ENCODE measurements at regions not wholly inside any gene's neighbourhood (a gene's known extent, or its start where the extent isn't known, plus 50 kb on each side); places are given as distances from the start of the nearest gene placed in this dataset.

DNA sequence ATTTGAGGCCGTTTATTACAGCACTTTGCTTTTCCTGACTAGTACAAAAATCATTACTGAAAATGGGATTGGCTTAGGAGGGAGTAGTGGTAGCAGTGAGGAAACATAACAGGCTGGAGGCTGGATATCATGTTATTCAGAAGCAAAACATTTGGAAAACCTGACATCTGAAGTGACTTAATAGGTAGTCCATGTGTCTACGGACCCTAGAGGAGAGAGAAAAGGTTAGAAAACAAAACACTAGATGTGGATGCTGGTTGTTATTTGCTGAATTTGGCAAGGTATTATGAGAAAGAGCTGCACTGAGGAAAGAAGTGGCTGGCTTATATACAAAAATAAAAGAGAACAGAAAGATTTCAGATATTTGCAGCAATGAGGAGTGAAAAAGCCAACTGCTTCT lies 139.9 kb downstream of the MEX3B start:
- TF ChIP-seq, protein P1, sequence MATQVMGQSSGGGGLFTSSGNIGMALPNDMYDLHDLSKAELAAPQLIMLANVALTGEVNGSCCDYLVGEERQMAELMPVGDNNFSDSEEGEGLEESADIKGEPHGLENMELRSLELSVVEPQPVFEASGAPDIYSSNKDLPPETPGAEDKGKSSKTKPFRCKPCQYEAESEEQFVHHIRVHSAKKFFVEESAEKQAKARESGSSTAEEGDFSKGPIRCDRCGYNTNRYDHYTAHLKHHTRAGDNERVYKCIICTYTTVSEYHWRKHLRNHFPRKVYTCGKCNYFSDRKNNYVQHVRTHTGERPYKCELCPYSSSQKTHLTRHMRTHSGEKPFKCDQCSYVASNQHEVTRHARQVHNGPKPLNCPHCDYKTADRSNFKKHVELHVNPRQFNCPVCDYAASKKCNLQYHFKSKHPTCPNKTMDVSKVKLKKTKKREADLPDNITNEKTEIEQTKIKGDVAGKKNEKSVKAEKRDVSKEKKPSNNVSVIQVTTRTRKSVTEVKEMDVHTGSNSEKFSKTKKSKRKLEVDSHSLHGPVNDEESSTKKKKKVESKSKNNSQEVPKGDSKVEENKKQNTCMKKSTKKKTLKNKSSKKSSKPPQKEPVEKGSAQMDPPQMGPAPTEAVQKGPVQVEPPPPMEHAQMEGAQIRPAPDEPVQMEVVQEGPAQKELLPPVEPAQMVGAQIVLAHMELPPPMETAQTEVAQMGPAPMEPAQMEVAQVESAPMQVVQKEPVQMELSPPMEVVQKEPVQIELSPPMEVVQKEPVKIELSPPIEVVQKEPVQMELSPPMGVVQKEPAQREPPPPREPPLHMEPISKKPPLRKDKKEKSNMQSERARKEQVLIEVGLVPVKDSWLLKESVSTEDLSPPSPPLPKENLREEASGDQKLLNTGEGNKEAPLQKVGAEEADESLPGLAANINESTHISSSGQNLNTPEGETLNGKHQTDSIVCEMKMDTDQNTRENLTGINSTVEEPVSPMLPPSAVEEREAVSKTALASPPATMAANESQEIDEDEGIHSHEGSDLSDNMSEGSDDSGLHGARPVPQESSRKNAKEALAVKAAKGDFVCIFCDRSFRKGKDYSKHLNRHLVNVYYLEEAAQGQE (IDR thresholded peaks at IDR 0.05; ENCODE audit: unreplicated experiment) = no peak
- TF ChIP-seq EZH2 (IDR thresholded peaks at IDR 0.05; ENCODE audit: low read depth, unreplicated experiment) (no peak), EZH2phosphoT487 (IDR thresholded peaks at IDR 0.05; ENCODE audit: unreplicated experiment) (no peak), POLR2AphosphoS5 (IDR thresholded peaks at IDR 0.05; ENCODE audit: low read depth) (no peak), ZNF331 (CRISPR knock-in tag; IDR thresholded peaks at IDR 0.05; ENCODE audit: low read depth) (no peak), NANOG (IDR thresholded peaks at IDR 0.05; ENCODE audit: borderline replicate concordance) (no peak), CREB1 (CRISPR knock-in tag; IDR thresholded peaks at IDR 0.05; ENCODE audit: low read depth) (no peak), ZNF114 (CRISPR knock-in tag; IDR thresholded peaks at IDR 0.05) (no peak), STAT1 (IDR thresholded peaks at IDR 0.05; ENCODE audit: unreplicated experiment) (no peak), CTCF (conservative IDR thresholded peaks at IDR 0.05; ENCODE audit: low read depth in 2 of 2) (no peak), JUNB (IDR thresholded peaks at IDR 0.05; ENCODE audit: unreplicated experiment) (no peak)
- TF ChIP-seq, protein P2, sequence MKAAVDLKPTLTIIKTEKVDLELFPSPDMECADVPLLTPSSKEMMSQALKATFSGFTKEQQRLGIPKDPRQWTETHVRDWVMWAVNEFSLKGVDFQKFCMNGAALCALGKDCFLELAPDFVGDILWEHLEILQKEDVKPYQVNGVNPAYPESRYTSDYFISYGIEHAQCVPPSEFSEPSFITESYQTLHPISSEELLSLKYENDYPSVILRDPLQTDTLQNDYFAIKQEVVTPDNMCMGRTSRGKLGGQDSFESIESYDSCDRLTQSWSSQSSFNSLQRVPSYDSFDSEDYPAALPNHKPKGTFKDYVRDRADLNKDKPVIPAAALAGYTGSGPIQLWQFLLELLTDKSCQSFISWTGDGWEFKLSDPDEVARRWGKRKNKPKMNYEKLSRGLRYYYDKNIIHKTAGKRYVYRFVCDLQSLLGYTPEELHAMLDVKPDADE (IDR thresholded peaks at IDR 0.05) = no peak
- TF ChIP-seq, protein P3, sequence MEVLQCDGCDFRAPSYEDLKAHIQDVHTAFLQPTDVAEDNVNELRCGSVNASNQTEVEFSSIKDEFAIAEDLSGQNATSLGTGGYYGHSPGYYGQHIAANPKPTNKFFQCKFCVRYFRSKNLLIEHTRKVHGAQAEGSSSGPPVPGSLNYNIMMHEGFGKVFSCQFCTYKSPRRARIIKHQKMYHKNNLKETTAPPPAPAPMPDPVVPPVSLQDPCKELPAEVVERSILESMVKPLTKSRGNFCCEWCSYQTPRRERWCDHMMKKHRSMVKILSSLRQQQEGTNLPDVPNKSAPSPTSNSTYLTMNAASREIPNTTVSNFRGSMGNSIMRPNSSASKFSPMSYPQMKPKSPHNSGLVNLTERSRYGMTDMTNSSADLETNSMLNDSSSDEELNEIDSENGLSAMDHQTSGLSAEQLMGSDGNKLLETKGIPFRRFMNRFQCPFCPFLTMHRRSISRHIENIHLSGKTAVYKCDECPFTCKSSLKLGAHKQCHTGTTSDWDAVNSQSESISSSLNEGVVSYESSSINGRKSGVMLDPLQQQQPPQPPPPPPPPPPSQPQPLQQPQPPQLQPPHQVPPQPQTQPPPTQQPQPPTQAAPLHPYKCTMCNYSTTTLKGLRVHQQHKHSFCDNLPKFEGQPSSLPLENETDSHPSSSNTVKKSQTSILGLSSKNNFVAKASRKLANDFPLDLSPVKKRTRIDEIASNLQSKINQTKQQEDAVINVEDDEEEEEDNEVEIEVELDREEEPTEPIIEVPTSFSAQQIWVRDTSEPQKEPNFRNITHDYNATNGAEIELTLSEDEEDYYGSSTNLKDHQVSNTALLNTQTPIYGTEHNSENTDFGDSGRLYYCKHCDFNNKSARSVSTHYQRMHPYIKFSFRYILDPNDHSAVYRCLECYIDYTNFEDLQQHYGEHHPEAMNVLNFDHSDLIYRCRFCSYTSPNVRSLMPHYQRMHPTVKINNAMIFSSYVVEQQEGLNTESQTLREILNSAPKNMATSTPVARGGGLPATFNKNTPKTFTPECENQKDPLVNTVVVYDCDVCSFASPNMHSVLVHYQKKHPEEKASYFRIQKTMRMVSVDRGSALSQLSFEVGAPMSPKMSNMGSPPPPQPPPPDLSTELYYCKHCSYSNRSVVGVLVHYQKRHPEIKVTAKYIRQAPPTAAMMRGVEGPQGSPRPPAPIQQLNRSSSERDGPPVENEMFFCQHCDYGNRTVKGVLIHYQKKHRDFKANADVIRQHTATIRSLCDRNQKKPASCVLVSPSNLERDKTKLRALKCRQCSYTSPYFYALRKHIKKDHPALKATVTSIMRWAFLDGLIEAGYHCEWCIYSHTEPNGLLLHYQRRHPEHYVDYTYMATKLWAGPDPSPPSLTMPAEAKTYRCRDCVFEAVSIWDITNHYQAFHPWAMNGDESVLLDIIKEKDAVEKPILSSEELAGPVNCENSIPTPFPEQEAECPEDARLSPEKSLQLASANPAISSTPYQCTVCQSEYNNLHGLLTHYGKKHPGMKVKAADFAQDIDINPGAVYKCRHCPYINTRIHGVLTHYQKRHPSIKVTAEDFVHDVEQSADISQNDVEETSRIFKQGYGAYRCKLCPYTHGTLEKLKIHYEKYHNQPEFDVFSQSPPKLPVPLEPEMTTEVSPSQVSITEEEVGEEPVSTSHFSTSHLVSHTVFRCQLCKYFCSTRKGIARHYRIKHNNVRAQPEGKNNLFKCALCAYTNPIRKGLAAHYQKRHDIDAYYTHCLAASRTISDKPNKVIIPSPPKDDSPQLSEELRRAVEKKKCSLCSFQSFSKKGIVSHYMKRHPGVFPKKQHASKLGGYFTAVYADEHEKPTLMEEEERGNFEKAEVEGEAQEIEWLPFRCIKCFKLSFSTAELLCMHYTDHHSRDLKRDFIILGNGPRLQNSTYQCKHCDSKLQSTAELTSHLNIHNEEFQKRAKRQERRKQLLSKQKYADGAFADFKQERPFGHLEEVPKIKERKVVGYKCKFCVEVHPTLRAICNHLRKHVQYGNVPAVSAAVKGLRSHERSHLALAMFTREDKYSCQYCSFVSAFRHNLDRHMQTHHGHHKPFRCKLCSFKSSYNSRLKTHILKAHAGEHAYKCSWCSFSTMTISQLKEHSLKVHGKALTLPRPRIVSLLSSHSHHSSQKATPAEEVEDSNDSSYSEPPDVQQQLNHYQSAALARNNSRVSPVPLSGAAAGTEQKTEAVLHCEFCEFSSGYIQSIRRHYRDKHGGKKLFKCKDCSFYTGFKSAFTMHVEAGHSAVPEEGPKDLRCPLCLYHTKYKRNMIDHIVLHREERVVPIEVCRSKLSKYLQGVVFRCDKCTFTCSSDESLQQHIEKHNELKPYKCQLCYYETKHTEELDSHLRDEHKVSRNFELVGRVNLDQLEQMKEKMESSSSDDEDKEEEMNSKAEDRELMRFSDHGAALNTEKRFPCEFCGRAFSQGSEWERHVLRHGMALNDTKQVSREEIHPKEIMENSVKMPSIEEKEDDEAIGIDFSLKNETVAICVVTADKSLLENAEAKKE (CRISPR knock-in tag; IDR thresholded peaks at IDR 0.05) = no peak
- Histone ChIP-seq H3K27me3 (ENCODE audit: insufficient read depth) (no peaks in the 10 kb centered on the region), H3K79me2 (replicated peaks; ENCODE audit: insufficient read depth) (no peaks in the 10 kb centered on the region), H3K4me3 (no peak overlapping the region), H3K9me2 (ENCODE audit: insufficient read depth) (no peaks in the 10 kb centered on the region; the same call in 1 of the 2 replicates), H3K27ac (ENCODE audit: low read depth) (no peak overlapping the region), H3F3A (replicated peaks; ENCODE audit: low read depth) (no peaks in the 10 kb centered on the region), H2AFZ (no peak overlapping the region), H4K20me1 (replicated peaks; ENCODE audit: insufficient read depth) (no peaks in the 10 kb centered on the region), H3K36me3 (ENCODE audit: insufficient read depth) (no peaks in the 10 kb centered on the region), H3K4me2 (no peak overlapping the region), H3K4me1 (ENCODE audit: insufficient read depth) (peaks cover 16% of the 10 kb centered on the region)
- ATAC-seq (no peak), DNase-seq (ENCODE audit: low spot score) (no peak)
- no peaks in the 10 kb centered on the region for H3K9me3 Mint-ChIP-seq
- no peak overlapping the region for H3K4me3 Mint-ChIP-seq
- H3K27ac Mint-ChIP-seq = no peak overlapping the region
- no peaks in the 10 kb centered on the region for H3K27me3 Mint-ChIP-seq (ENCODE audit: insufficient read depth, low read depth, poor library complexity)
- H3K36me3 Mint-ChIP-seq (ENCODE audit: low read depth) = no peaks in the 10 kb centered on the region
- H3K4me1 Mint-ChIP-seq = peaks cover 7% of the 10 kb centered on the region; the same call in 2 of the 3 replicates

Data from GM23338 (cell line).